Right lobe of liver (tissue), 4 donors: ENCODE measurements at regions not wholly inside any gene's neighbourhood (a gene's known extent, or its start where the extent isn't known, plus 50 kb on each side); places are given as distances from the start of the nearest gene placed in this dataset.

Source experiments
- CTCF ChIP-seq, 4 donors: fragments of 200-600 bp in 3 of 4; fragments of 450-650 bp in 1 of 4; IDR thresholded peaks; one replicate each; pipeline versions ENCODE4 v1.5.1 to v1.8.0; 2016 to 2022; ENCODE audit warnings: antibody characterized with exemption in 4 of 4, mild to moderate bottlenecking in 2 of 4
- POLR2A ChIP-seq: fragments of 450-650 bp; IDR thresholded peaks from one replicate; pipeline ENCODE4 v1.6.1; 2017; ENCODE audit warnings: antibody characterized with exemption, mild to moderate bottlenecking
- donor health status: DM: no; HTN: no; CAD: no.
- donor health status: DM: no; HTN: no; CAD: no.
- donor health status: DM: no; HTN: yes; CAD: no.

- TF ChIP-seq CTCF (IDR thresholded peaks at IDR 0.05) (no peak), POLR2A (no peak)
Measured at GRCh38 chr14:106843951-106844483, 1317.6 kb downstream of the TMEM121 start.
